GM18951 (cell line): ENCODE measurements at regions not wholly inside any gene's neighbourhood (a gene's known extent, or its start where the extent isn't known, plus 50 kb on each side); places are given as distances from the start of the nearest gene placed in this dataset.
"Not testable (repeated sequence)": the region's sequence is repeated elsewhere in the genome, so short reads cannot be mapped to it uniquely, and the experiment has no call there.

Experiments
- POLR2A ChIP-seq: IDR thresholded peaks from 4 replicates; pipeline ENCODE4 v1.6.1; 2011; ENCODE audit warnings: mild to moderate bottlenecking; ENCODE audit not compliant: insufficient read length, insufficient read depth; ENCODE audit errors: extremely low read depth
- in situ Hi-C: fragments of 300-500 bp; cut with MboI; formaldehyde crosslinking; loops from one replicate; pipeline ENCODE4 v1.12.0; 2022; ENCODE audit warnings: low sequenced_read_pairs, mixed read lengths, inconsistent platforms; ENCODE audit not compliant: unreplicated experiment

GRCh38 chr12:89230376-89231315, 121.7 kb downstream of the DUSP6 start:
- in situ Hi-C loops, result no loop called here
- TF ChIP-seq POLR2A, result no peak

GRCh38 chr12:89228491-89228890, 123.8 kb downstream of the DUSP6 start:
- in situ Hi-C loops, result no loop called here
- no peak for TF ChIP-seq POLR2A

DNA sequence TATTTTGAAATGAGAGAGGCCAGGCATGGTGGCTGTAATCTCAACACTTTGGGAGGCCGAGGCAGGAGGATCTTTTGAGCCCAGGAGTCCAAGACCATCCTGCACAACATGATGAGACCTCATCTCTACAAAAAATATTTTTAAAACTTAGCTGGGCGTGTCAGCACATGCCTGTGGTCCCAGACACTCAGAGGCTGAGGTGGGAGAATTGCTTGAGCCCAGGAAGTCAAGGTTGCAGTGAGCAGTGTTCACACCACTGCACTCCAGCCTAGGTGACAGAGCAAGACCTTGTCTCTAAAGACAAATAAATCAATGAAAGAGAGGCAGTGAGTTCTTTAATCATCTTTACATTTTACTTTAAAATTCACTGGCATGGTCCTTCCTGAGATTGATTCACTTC, 124.5 kb downstream of the DUSP6 start:
- TF ChIP-seq POLR2A, result no peak
- in situ Hi-C loops, result no loop called here

- in situ Hi-C loops, result no loop called here
- no peak for TF ChIP-seq POLR2A
Observed at GRCh38 chr12:89225808-89226411, 126.4 kb downstream of the DUSP6 start.

GRCh38 chr12:89225401-89225800, 126.9 kb downstream of the DUSP6 start:
- in situ Hi-C loops, result no loop called here
- no peak for TF ChIP-seq POLR2A

GRCh38 chr12:89222580-89222979, 129.7 kb downstream of the DUSP6 start:
- in situ Hi-C loops, result not testable (repeated sequence)

- no peak for TF ChIP-seq POLR2A
- in situ Hi-C loops, result no loop called here
Observed at GRCh38 chr12:89217472-89217871, 134.8 kb downstream of the DUSP6 start.

DNA sequence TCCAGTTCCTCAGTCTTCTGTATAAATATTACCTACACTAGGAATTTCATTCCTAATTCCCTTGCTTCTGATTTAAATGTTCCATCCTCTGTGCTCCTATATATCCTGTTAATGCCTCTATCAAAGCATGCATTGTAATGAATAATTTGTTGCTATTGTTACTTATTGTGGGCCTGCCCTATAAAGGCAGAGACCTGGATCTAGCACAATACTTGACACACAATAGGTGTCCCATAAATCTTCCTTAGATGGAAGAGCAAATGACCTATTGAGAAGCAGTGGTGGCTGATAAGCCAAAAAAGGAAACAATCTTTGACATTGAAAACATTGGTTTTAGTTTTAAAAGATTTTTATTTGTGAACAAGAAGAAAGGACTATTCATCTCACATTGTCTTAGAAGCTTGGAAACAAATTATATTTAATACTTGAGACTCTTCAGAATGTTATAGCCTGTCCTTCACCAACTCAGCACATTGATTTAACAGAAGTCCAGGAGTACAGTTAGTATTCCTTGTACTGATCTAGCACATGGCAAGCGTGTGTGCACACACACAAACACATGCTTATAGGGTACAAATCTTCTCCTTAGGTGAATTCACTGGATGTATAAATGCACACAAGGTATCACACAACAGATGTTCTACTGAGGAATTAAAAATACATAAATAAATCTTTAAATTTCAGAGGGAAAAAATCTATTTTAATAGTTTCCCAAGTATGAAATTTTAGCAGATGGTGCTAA, 135.9 kb downstream of the DUSP6 start:
- in situ Hi-C loops, result no loop called here

GRCh38 chr12:89215196-89215595, 137.1 kb downstream of the DUSP6 start:
- in situ Hi-C loops, result no loop called here

More for the DNA sequence above, 135.9 kb downstream of the DUSP6 start:
- no peak for TF ChIP-seq POLR2A

GRCh38 chr12:89213747-89214146, 138.6 kb downstream of the DUSP6 start:
- TF ChIP-seq POLR2A, result no peak
- in situ Hi-C loops, result no loop called here

More at GRCh38 chr12:89215196-89215595, 137.1 kb downstream of the DUSP6 start:
- no peak for TF ChIP-seq POLR2A

- in situ Hi-C loops, result no loop called here
- TF ChIP-seq POLR2A, result no peak
Observed at GRCh38 chr12:89213139-89213538, 139.2 kb downstream of the DUSP6 start.

DNA sequence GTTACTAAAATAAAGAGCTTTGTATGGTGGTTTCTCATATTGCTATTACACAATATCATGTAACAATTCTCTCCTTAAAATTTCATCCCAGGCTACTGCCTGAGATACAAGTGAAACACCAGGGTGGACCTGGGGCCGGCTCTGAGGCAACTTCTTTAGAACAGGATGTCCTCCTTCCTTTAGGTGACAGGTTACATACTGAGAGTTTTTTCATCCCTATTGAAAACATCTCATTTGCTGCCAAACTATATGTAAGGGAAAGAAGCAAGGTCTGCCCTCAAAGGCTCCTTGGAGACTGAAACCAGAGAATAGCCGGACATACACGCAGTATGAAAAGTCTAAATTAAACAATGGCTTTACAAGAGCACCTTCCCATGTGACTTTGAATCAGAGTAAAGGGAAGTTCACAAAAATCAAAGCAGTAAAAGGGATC, 139.9 kb downstream of the DUSP6 start:
- in situ Hi-C loops, result no loop called here
- no peak for TF ChIP-seq POLR2A

DNA sequence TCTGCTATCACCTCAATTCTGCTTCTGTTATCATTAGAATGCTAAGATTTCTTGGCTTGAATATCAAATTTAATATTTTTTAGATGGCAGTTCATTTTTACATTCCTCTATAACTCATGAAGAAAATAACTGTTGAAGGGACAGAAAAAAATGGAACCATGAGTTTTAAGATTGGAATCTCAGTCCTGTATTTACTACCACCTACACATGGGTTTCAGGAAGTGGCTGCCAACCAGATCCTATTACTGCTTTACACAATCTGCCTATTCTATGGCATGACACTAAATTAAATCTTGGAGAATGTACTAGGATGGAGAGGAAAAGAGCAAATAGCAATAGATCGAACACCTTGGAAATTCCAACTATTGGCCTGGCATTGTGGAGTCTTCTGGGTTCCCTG, 140.8 kb downstream of the DUSP6 start:
- TF ChIP-seq POLR2A, result no peak
- in situ Hi-C loops, result no loop called here
